GM19397 (cell line): ENCODE measurements at regions not wholly inside any gene's neighbourhood (a gene's known extent, or its start where the extent isn't known, plus 50 kb on each side); places are given as distances from the start of the nearest gene placed in this dataset.

ENCODE experiments used
- ATAC-seq: cut with Tn5 transposase; IDR thresholded peaks from one replicate; pipeline ENCODE4 v1.9.1; 2021; ENCODE audit warnings: mild to moderate bottlenecking, moderate library complexity; ENCODE audit not compliant: unreplicated experiment

- no peak for ATAC-seq
Observed at GRCh38 chr9:89825669-89826068, 220.9 kb downstream of the GADD45G start.

GRCh38 chr9:89826186-89826585, 221.4 kb downstream of the GADD45G start:
- ATAC-seq: no peak

- no peak for ATAC-seq
Observed at GRCh38 chr9:89829346-89829745, 224.5 kb downstream of the GADD45G start.

- no peak for ATAC-seq
Observed at GRCh38 chr9:89835666-89836065, 230.9 kb downstream of the GADD45G start.

- ATAC-seq: no peak
Observed at GRCh38 chr9:89837162-89837933, 232.5 kb downstream of the GADD45G start.

- no peak for ATAC-seq
Observed at GRCh38 chr9:89837934-89838310, 233.1 kb downstream of the GADD45G start.

- no peak for ATAC-seq
Observed at GRCh38 chr9:89838621-89839020, 233.8 kb downstream of the GADD45G start.

GRCh38 chr9:89839449-89839848, 234.6 kb downstream of the GADD45G start:
- ATAC-seq: no peak

- no peak for ATAC-seq
Observed at GRCh38 chr9:89839952-89840351, 235.1 kb downstream of the GADD45G start.

GRCh38 chr9:89841456-89841855, 236.6 kb downstream of the GADD45G start:
- ATAC-seq: no peak

GRCh38 chr9:89842267-89842768, 237.5 kb downstream of the GADD45G start:
- no peak for ATAC-seq

GRCh38 chr9:89843074-89843473, 238.3 kb downstream of the GADD45G start:
- ATAC-seq: no peak

GRCh38 chr9:89843591-89843990, 238.8 kb downstream of the GADD45G start:
- no peak for ATAC-seq

- ATAC-seq: no peak
Observed at GRCh38 chr9:89844075-89844474, 239.3 kb downstream of the GADD45G start.

GRCh38 chr9:89844535-89844934, 239.7 kb downstream of the GADD45G start:
- no peak for ATAC-seq

- no peak for ATAC-seq
Observed at GRCh38 chr9:89845321-89845720, 240.5 kb downstream of the GADD45G start.

- no peak for ATAC-seq
Observed at GRCh38 chr9:89845862-89846261, 241.1 kb downstream of the GADD45G start.

GRCh38 chr9:89848060-89849040, 243.5 kb downstream of the GADD45G start:
- ATAC-seq: no peak

- no peak for ATAC-seq
Observed at GRCh38 chr9:89849096-89849495, 244.3 kb downstream of the GADD45G start.

GRCh38 chr9:89850153-89850552, 245.3 kb downstream of the GADD45G start:
- no peak for ATAC-seq

GRCh38 chr9:89850631-89851325, 246.0 kb downstream of the GADD45G start:
- no peak for ATAC-seq
